NCI-H146 treated with DMSO at 0.1 percent for 48 hours (cell line): ENCODE measurements at regions not wholly inside any gene's neighbourhood (a gene's known extent, or its start where the extent isn't known, plus 50 kb on each side); places are given as distances from the start of the nearest gene placed in this dataset.
A peak's percentile ranks its signal among the peaks of the same experiment; 100 is the strongest.

Experiments used
- DNase-seq: peaks from one replicate; lab custom pipeline; 2025; ENCODE audit not compliant: unreplicated experiment; lab: John Stamatoyannopoulos, UW

DNA sequence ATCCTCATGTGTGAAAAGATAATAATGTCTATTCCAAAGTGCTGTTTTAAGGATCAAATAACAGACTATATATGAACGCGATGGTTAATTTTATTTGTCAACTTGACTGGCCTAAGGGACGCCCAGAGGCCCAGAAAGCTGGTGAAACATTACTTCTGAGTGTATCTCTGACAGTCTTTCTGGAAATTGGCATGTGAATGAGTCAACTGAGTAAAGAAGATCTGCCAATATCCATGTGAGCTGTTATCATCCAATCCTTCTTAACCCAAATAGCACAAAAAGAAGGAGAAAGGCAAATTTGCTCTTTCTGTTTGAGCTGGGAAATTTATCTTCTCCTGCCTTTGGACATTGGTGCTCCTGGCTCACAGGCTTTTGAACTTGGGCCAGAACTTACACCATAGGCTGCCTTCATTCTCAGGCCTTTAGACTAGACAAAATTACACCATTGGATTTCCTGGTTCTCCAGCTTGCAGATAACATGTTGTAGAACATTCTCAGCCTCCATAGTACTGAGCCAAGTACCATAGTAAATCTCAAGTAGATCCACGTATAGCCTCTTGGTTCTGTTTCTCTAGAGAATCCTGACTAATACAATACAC is 114.7 kb upstream of the DOCK10 start:
- no peak for DNase-seq

DNA sequence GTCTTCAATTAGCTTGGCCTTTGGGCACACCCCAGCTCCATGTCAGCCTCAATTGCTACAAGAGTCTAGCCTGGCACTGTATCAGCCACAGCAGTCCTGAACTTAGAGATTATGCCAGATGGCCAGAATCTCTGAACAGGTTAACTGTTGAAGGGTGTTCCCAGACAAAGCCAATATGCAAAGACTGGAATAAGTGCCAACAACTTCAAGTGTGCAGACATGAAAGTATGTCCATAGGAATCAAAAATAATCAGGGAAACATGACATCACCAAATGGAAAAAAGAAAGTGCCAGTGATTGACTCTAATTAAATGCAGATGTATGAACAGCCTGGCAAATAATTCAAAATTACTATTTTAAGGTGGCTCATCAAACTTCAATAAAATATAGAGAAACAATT is 98.5 kb upstream of the DOCK10 start:
- DNase-seq: no peak

DNA sequence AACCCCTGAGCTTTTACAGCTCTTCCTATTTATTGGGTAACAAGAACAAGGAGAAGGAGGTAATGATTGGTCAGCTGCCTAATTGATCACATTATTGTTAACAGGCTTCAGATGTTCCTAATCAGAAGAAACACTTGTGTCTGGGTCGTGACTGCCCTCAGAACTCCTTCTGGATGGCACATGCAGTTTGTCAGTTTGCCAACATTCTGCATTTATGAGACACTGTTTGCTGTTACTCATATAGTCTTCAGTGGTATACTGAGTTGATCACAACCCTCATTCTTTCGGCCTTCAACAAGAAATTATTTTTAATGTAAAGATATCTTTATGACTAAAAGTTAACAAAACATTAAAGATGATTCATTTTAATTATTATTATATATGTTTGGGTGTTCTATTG is 95.7 kb upstream of the DOCK10 start:
- DNase-seq: no peak

DNA sequence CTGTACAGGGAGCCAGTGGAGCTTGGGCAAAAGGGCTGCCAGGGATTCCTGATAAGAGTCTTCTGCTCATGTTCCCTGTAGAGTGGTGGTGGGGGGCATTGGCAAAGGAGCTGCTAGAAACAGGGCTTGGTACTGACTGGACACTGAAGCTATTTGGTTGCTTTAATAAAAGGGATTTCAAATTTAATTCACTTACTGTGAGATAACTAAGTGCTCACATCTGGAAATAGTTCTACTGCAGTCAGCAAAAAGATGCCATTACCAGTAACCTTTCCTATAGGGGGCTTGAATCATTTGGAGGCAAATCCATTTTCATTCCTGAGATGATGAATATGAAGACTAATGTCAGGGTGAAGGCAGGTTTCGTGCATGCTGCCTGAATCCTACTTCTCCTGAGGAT is 94.3 kb upstream of the DOCK10 start:
- DNase-seq: no peak

DNA sequence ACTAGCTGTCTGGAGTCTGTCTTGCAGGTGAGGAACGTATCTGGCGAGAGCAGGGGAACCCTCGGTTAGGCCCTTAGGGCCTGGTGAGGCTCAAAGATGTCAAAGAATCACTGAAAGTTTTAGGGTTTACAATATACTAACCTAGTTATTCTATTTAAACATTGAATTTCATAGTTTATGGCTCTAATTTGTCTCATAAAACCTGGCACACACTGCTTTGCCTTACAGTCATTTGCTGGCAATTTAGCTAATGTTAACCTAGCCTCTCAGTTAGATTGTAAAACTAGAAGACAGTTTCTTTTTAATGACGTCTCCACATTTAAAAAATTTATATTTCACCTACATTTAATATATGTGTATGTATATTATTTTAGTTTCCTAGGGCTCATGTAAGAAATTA is 89.6 kb upstream of the DOCK10 start:
- DNase-seq: no peak

DNA sequence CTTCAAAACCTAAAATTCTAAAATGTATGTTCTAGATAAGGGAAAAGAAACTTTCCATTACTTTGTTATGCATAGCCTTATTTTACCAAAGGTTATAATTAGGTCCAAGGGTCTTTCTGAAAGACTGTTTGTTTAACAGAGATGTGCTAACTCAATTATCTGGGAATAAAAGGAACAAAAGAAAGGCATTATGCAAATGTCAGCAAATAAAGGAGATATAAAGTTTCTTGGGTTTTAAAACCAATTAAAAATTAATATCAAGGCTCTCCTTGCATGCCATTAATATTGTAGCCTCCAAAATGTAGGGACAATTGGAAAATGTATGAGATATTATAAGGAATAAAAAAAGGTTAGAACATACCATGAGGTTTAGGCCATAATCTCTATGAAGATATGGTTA is 87.8 kb upstream of the DOCK10 start:
- peak; percentile 10 for DNase-seq

DNA sequence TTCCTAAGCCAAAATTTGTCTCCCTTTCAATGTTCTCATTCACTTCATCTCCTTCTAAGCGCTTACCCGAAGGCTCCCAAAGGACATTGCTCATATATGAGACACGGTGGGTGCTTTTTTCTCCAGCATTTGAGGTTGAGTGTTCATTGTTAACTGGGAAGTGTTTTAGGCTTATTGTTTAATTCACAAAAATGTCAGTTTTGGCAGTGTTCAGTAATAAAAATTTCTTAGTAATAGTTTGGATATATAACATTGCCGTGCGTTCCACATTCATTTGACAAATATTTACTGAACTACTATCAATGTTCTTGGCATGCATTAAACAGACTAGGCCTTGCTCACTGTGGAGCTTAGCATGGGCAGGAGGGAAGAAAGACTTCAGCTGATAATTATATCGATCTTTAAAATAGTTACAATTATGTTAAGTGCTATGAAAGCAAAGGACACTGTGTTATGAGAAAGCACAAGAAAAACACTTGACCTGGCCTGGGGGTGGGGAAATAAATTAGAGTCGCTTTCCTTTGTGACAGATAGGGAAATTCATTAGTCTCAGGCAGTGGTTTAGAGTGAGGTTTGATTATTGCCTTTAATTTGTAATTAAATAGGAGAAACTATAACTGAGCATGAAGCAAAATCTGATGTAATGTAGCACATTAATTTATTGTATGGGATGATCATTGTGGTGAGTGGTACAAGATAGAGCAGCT is 82.2 kb upstream of the DOCK10 start:
- peak; percentile 44 for DNase-seq

DNA sequence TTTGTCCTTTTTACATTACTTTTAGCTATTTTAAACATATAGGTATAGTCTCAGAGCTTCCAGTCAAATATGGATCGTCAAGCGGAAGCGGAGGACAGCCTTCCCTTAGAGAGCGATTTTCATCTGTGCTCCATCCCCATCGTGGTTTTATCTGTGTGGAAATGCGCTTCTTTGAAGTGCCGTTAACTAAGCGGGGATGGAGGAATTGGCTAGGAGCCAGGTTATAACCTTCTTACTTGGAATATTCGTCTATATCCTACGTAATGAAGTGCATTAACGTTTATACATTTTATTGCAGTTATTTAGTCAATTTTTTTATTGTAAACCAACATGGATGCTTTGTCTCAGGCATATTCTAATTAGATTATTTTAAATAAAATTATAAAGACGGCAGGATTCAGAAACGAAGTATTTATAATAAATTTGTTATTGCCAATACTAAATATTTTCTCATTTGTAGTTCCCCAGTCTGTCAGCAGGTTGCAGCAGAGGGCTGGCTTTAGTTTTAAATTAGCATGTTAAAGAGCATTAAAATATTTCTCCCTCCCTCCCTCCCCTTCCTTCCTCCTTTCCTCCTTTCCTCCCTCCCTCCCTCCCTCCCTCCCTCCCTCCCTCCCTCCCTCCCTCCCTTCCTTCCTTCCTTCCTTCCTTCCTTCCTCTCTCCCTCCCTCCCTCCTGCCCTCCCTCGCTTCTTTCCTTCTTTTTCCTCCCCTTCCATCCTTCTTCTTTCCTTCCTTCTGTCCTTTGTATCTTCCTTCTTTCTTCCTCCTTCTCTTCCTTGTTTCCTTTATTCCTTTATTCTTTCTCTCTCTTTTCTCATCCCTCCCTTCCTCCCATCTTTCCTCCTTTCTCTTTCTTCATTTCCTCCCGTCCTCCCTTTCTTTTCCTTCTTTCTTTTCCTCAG is 80.6 kb upstream of the DOCK10 start:
- DNase-seq: no peak

DNA sequence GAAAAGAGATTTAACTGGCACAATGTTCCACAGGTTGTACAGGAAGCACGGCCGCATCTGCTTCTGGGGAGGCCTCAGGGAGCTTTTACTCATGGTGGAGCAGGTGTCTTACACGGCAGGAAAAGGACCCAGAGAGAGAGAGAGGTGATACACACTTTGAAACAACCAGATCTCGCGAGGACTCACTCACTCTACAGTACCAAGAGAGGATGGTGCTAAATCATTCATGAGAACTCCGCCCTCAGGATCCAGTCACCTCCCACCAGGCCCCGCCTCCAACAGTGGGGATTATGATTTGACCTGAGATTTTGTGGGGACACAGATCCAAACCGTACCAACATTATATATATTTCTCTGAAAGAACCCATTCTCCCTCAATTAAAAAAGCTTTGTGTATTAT is 79.7 kb upstream of the DOCK10 start:
- DNase-seq: no peak

DNA sequence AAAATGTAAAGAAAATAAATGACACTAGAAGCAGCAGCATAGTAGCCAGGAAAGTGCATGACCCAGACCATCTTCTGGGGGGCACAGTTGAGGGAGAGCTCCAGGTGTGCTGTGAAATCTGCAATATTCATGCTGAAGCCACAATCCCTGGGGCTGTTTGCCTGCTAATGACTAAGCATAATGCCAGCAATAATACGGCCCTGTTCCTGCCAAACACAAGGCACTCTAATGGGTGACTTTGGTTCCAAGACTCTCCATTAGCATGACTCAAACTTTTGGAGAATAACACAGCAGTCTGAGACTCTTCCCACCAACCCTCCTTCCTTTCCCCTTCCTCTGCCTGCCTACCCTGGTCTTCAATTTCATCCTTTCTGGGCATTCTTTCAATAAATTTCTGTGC is 77.9 kb upstream of the DOCK10 start:
- DNase-seq: peak; percentile 21

DNA sequence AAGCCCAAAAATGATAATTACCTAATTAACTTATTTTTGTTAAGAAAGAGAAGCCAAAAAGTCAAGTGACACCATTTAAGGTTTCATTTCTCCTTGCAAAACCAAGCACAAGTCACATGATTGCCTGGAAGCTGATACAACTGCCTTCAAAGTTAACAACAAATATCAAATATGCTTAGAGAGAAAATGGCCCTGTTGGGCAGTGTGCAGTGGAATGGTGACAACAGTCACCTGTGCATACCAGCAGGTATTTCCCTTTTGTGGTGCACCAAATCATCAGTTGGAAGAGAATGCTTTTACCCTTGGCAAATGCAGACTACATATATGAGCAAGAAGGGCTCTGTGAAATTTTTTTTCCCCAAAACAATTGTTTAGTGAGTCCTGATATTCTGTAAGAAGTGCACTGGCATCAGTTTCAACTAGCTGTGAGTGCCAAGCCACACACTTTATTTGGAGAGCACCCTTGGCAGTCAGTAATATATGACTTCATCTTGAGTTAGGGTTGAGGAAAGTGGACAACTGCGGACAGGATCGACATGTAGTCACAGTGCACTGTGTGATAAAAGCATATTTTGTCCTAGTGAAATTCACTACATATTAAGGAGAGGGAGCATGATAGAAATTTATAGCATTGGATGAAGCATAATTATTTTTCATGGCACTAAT is 74.9 kb upstream of the DOCK10 start:
- no peak for DNase-seq

DNA sequence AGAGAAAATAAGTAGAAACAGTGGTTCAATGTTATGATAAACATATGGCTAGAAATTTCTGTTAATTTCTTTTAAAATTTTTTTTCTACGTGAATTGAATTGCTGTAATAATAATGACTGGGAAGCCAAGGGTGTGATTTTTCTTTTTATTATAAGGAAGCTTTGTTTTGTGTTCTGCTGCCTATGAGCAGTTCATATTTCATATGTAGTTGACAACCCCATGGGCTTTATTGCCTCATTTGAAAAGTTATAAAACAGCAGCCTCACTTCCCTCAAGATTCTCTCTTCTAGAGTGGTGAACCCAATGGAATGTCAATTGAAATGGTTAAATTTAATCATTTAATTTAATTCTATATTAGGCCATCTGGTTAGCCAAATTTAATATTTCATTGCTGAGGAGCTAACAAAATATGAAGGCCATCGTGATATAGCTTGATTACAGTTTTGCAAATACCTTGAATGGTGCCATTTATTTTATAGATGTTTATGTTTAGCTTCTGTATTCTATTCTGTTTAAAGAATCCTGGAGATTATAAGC is 72.6 kb upstream of the DOCK10 start:
- no peak for DNase-seq

DNA sequence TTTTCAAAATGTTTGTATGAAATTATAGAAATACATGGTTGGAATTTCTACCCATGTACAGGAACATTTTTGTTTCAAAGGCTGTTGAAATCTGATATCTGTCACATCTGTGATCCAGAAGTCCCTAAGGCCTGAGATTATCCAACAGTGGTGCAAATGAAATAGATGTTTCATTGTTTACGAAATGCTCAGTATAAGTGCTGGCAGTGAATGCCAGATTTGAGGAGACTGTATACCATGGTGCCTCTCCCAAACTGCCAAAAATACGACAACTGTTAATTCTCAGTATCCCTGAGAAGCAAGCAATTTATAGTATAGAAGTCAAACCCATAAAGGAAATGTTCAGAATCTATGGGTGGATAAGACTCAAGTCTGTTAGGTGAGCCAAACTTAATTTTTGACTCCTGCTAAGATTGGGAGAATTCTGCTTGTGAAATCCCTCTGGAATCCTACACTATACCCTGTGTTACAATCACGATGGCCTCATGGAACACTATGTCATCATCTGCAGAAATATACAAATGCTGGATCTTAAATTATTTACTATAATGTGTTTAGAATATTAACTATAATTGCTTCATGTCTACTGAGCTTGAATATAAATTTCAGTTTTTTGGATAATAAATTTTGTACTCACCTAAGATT is 71.2 kb upstream of the DOCK10 start:
- DNase-seq: no peak

DNA sequence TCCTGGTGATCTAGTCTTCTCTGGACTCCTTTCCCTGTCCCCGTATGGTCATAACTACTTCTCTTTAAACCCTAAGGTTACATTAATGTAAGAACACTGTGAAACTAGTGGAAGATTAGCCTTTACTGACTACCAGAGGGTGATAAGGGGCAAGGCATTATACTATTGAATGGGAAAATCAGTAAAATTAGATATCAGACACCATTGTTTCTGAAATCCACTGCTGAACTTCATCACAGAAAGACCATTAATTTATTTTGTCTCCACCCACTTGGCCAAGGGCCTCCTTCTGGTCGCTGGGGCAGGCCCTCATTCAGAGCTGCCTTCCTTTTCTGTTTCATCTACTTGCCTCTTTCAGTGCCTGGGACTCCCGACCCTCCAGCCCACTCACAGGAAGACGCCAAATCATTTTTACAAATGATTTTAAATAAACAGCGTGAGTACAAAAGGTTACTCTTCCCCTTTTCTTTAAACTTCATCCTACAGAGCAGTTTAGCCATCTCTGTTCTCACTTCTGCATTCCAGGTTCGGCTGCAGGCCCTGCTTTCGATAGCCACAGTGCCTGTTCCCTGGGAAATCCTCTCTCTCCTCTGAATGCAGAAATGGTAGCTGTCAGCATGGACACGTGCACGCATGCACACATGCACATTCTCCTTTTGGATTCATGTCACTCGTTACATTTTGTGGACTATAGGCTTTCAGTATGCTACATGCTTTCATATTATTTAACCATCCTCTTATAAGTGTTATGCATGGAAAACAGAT is 70.3 kb upstream of the DOCK10 start:
- DNase-seq: no peak

DNA sequence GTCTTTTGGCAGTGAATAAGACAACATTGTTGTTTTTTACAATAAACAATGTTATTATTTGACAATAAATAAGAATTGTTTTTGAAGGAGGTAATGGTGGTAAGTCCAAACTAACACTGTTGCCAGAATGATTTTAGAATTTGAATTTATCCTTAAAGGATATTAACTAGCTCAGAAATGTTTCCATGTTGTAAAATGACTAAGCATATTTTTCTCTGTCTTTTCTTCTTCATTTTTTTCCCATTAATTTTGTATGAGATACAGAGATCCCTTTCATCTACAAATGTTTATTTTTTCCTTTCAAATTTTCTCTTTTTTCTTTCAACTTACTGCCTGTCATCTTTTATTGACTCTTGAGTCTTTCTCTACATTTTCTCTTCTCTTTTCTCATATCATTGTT is 66.5 kb upstream of the DOCK10 start:
- DNase-seq: no peak

DNA sequence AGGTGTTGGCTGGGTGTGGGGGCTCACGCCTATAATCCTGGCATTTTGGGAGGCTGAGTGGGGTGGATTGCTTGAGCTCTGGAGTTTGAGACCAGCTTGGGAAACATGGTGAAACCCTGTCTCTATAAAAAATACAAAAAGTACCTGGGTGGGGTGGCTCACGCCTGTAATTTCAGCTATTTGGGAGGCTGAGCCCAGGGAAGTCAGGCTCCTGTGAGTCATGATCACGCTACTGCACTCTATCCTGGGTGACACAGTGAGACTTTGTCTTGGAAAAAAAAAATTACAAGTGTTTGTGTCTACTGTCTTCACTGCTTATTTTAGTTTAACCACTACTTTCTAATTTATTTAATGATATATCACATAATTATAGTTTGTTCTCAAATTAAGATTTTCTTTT is 62.7 kb upstream of the DOCK10 start:
- DNase-seq: no peak

DNA sequence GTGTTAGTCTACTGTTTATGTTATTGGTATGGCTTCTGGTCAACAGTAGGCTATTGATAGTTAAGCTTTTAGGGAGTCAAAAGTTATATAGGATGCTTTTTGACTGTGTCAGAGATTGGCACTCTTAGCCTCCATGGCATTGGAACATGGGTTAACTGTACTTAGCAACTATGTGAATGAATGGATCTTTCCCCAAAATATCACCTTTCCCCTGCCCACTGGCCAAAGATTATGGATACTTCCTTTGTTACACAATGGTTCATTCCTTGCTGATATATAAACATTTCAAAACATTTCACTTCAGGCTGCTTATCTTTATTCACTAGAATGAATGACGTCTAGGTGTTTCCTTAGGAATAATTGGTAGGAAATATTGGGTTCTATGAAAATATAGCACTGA is 62.1 kb upstream of the DOCK10 start:
- no peak for DNase-seq

DNA sequence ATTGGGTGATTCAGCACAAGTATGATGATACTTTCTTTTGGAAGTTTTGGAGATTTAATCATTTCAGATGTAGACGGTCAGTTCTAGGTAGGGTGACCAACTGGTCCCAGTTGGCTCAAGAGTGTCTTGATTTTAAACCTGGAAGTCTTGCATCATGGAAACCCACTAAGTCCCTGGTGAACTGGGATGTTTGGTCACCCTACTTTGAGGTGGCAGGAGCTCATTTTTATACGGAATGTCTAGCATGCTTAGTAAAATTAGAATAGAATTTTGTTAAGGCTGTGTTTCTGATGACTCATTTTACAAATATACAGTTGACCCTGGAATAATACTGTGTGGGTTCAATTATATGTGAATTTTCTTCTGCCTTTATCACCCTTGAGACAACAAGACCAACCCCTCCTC is 61.5 kb upstream of the DOCK10 start:
- no peak for DNase-seq

DNA sequence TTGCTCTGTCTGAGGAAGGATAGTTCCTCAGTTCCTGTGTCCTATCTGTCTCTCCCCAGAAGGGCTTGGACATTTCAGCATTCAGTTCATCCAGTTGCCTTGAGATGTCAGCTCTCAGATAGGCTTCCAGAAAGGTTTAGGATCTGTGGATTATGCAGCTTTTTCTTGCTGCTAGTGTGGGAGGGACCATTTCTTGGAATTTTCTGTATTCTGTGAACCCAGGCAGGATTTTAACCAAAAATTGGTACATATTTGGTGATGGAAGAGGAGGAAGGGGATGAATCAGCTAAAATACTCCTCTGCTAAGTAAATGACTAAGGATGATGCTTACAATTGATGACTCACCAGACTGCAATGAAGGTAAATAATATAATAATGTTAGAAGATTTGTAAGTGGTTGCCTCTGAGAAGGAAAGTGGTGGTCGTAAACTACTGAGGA is 58.6 kb upstream of the DOCK10 start:
- no peak for DNase-seq

DNA sequence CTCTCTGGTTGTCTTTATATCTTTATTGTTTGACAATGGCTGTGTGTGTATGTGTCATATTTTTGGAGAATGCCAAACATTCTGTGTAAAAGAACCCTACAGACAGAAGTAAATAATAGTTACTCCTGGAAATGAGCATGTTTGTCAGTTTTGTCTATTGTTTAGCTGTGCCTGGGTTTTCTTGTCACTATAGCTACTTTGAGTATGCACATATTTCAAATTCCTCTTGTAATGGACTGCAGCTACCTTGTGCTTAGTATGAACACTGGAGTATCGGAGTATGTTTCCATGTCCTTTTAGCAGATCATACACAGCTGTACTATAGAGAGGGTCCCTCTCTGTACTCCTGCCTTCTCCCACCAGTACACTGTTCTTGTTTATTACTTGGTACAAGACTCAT is 58.0 kb upstream of the DOCK10 start:
- DNase-seq: no peak
